BE2C (cell line): ENCODE measurements at regions not wholly inside any gene's neighbourhood (a gene's known extent, or its start where the extent isn't known, plus 50 kb on each side); places are given as distances from the start of the nearest gene placed in this dataset.

ENCODE experiments used
- DNase-seq: peaks from one replicate; pipeline ENCODE4 v3.0.0-alpha.2; 2020
- H3K27me3 ChIP-seq: fragments of 250-450 bp; sonication (Bioruptor Pico); 2 replicates; pipeline ENCODE4 v1.5.1; 2020; ENCODE audit warnings: mild to moderate bottlenecking
- H3K36me3 ChIP-seq: fragments of 250-450 bp; sonication (Bioruptor Pico); 2 replicates; pipeline ENCODE4 v1.5.1; 2020; ENCODE audit warnings: mild to moderate bottlenecking
- H3K4me1 ChIP-seq: fragments of 250-450 bp; sonication (Bioruptor Pico); 2 replicates; pipeline ENCODE4 v1.5.1; 2020
- H3K4me3 ChIP-seq: 2 replicates; pipeline ENCODE4 v1.5.1; 2011; ENCODE audit warnings: low read depth, low read length
- H3K9me3 ChIP-seq: fragments of 250-450 bp; sonication (Bioruptor Pico); 2 replicates; pipeline ENCODE4 v1.5.1; 2020
- CTCF ChIP-seq: IDR thresholded peaks from 2 replicates; pipeline ENCODE4 v1.5.1; 2012; ENCODE audit warnings: mild to moderate bottlenecking, low read depth, low read length

- DNase-seq: no peak
- H3K36me3 ChIP-seq: no peaks in the 10 kb centered on the region
- no peak for TF ChIP-seq CTCF
- H3K4me3 ChIP-seq: no peak overlapping the region
- no peaks in the 10 kb centered on the region for H3K9me3 ChIP-seq
- H3K4me1 ChIP-seq: peaks cover 4% of the 10 kb centered on the region; the same call in 1 of the 2 replicates
- no peaks in the 10 kb centered on the region for H3K27me3 ChIP-seq
Measured at GRCh38 chr13:80671773-80672172, 330.8 kb upstream of the SPRY2 start.

GRCh38 chr13:80669112-80669511 is 328.2 kb upstream of the SPRY2 start:
- TF ChIP-seq CTCF: no peak
- DNase-seq: no peak
- H3K9me3 ChIP-seq: no peaks in the 10 kb centered on the region

GRCh38 chr13:80668452-80668851 is 327.5 kb upstream of the SPRY2 start:
- no peaks in the 10 kb centered on the region for H3K9me3 ChIP-seq
- DNase-seq: no peak
- H3K4me1 ChIP-seq: peaks cover 4% of the 10 kb centered on the region; the same call in 1 of the 2 replicates
- no peak overlapping the region for H3K4me3 ChIP-seq
- no peak for TF ChIP-seq CTCF
- H3K36me3 ChIP-seq: no peaks in the 10 kb centered on the region
- no peaks in the 10 kb centered on the region for H3K27me3 ChIP-seq

More at GRCh38 chr13:80669112-80669511, 328.2 kb upstream of the SPRY2 start:
- no peaks in the 10 kb centered on the region for H3K27me3 ChIP-seq
- H3K4me3 ChIP-seq: no peak overlapping the region
- H3K4me1 ChIP-seq: peaks cover 4% of the 10 kb centered on the region; the same call in 1 of the 2 replicates
- H3K36me3 ChIP-seq: no peaks in the 10 kb centered on the region

- H3K4me3 ChIP-seq: no peak overlapping the region
- no peaks in the 10 kb centered on the region for H3K27me3 ChIP-seq
- peaks cover 4% of the 10 kb centered on the region; the same call in 1 of the 2 replicates for H3K4me1 ChIP-seq
- H3K9me3 ChIP-seq: no peaks in the 10 kb centered on the region
- no peak for DNase-seq
- no peak for TF ChIP-seq CTCF
- no peaks in the 10 kb centered on the region for H3K36me3 ChIP-seq
Measured at GRCh38 chr13:80666782-80667552, 326.0 kb upstream of the SPRY2 start.

- Histone ChIP-seq H3K36me3 (no peaks in the 10 kb centered on the region), H3K4me1 (peaks cover 4% of the 10 kb centered on the region; the same call in 1 of the 2 replicates), H3K4me3 (no peak overlapping the region), H3K27me3 (no peaks in the 10 kb centered on the region), H3K9me3 (no peaks in the 10 kb centered on the region)
- TF ChIP-seq CTCF: no peak
- DNase-seq: no peak
Measured at GRCh38 chr13:80665792-80666333, 324.9 kb upstream of the SPRY2 start.

GRCh38 chr13:80664950-80665349 is 324.0 kb upstream of the SPRY2 start:
- Histone ChIP-seq H3K36me3 (no peaks in the 10 kb centered on the region), H3K4me3 (no peak overlapping the region), H3K9me3 (no peaks in the 10 kb centered on the region), H3K27me3 (no peaks in the 10 kb centered on the region), H3K4me1 (peaks cover 4% of the 10 kb centered on the region; the same call in 1 of the 2 replicates)
- DNase-seq: no peak
- TF ChIP-seq CTCF: no peak
